Suprapubic skin (tissue), 4 donors: ENCODE measurements at regions not wholly inside any gene's neighbourhood (a gene's known extent, or its start where the extent isn't known, plus 50 kb on each side); places are given as distances from the start of the nearest gene placed in this dataset.
A peak's percentile ranks its signal among the peaks of the same experiment; 100 is the strongest.

Experiments used
- DNase-seq, 2 donors: peaks; one replicate each; pipeline ENCODE4 v3.0.0-alpha.2; 2019; ENCODE audit warnings: low spot score in 2 of 2
- H3K27ac ChIP-seq: fragments of 200-600 bp; sonication (generic); one replicate; pipeline ENCODE4 v1.5.1; 2019
- H3K27me3 ChIP-seq: fragments of 200-600 bp; sonication (generic); one replicate; pipeline ENCODE4 v1.5.1; 2019
- H3K36me3 ChIP-seq: fragments of 200-600 bp; sonication (generic); one replicate; pipeline ENCODE4 v1.5.1; 2019
- H3K4me1 ChIP-seq: fragments of 200-600 bp; sonication (generic); one replicate; pipeline ENCODE4 v1.5.1; 2019
- H3K4me3 ChIP-seq: fragments of 200-600 bp; sonication (generic); one replicate; pipeline ENCODE4 v1.5.1; 2019; ENCODE audit warnings: mild to moderate bottlenecking
- H3K9me3 ChIP-seq: fragments of 200-600 bp; sonication (generic); one replicate; pipeline ENCODE4 v1.5.1; 2019
- CTCF ChIP-seq, 2 donors: fragments of 200-600 bp in 1 of 2; fragments of 450-650 bp in 1 of 2; sonication (generic) in 1 of 2; IDR thresholded peaks; one replicate each; pipeline ENCODE4 v1.5.1; 2016 to 2019; ENCODE audit warnings: antibody characterized with exemption in 2 of 2, mild to moderate bottlenecking in 1 of 2, moderate library complexity in 1 of 2
- EP300 ChIP-seq: sonication (generic); formaldehyde crosslinking; IDR thresholded peaks from one replicate; pipeline ENCODE4 v1.6.1; 2017; ENCODE audit warnings: antibody characterized with exemption
- POLR2A ChIP-seq, 2 donors: fragments of 450-650 bp; IDR thresholded peaks; one replicate each; pipeline ENCODE4 v1.6.1; 2017; ENCODE audit warnings: antibody characterized with exemption in 2 of 2, mild to moderate bottlenecking in 2 of 2, moderate library complexity in 2 of 2
- POLR2AphosphoS5 ChIP-seq, 3 donors: sonication (generic); formaldehyde crosslinking; IDR thresholded peaks; one replicate each; pipeline ENCODE4 v1.6.1; 2017; ENCODE audit warnings: antibody characterized with exemption in 3 of 3
- WGBS: methylation state at CpG from one replicate; pipeline ENCODE4 v1.1.5; 2018; 5-methylcytosine and 5-hydroxymethylcytosine counted together

GRCh38 chr18:25896178-25896780, 194.1 kb downstream of the SS18 start:
- Histone ChIP-seq H3K27ac (no peak overlapping the region), H3K9me3 (no peaks in the 10 kb centered on the region), H3K27me3 (no peaks in the 10 kb centered on the region), H3K4me1 (no peaks in the 10 kb centered on the region), H3K4me3 (no peak overlapping the region), H3K36me3 (no peaks in the 10 kb centered on the region)
- no peak for DNase-seq
- WGBS = 12% methylated on average over 10 of the region's 10 CpGs
- TF ChIP-seq EP300 = no peak
- peak; percentile 16 to 49 for TF ChIP-seq CTCF (IDR thresholded peaks at IDR 0.05)

- 67% methylated on average over 3 of the region's 3 CpGs for WGBS
- Histone ChIP-seq H3K4me1 (no peaks in the 10 kb centered on the region), H3K9me3 (no peaks in the 10 kb centered on the region), H3K36me3 (no peaks in the 10 kb centered on the region), H3K27ac (no peak overlapping the region), H3K27me3 (no peaks in the 10 kb centered on the region), H3K4me3 (no peak overlapping the region)
- no peak for DNase-seq
- TF ChIP-seq POLR2A (IDR thresholded peaks at IDR 0.05) (no peak), EP300 (no peak), CTCF (IDR thresholded peaks at IDR 0.05) (no peak), POLR2AphosphoS5 (IDR thresholded peaks at IDR 0.05) (no peak)
Measured at GRCh38 chr18:25895518-25895917, 194.9 kb downstream of the SS18 start.

- H3K4me1 ChIP-seq = no peaks in the 10 kb centered on the region
- TF ChIP-seq CTCF (IDR thresholded peaks at IDR 0.05) (no peak), POLR2A (IDR thresholded peaks at IDR 0.05) (no peak), POLR2AphosphoS5 (IDR thresholded peaks at IDR 0.05) (no peak), EP300 (no peak)
- no peaks in the 10 kb centered on the region for H3K36me3 ChIP-seq
- no peaks in the 10 kb centered on the region for H3K27me3 ChIP-seq
- no peak overlapping the region for H3K27ac ChIP-seq
- no peak for DNase-seq
- H3K4me3 ChIP-seq = no peak overlapping the region
- H3K9me3 ChIP-seq = peaks cover 7% of the 10 kb centered on the region
Measured at GRCh38 chr18:25886283-25886682, 204.1 kb downstream of the SS18 start.

GRCh38 chr18:25883091-25883490, 207.3 kb downstream of the SS18 start:
- H3K4me3 ChIP-seq = no peak overlapping the region
- no peaks in the 10 kb centered on the region for H3K4me1 ChIP-seq
- DNase-seq = no peak
- no peaks in the 10 kb centered on the region for H3K36me3 ChIP-seq
- no peak for TF ChIP-seq CTCF (IDR thresholded peaks at IDR 0.05)
- TF ChIP-seq POLR2A (IDR thresholded peaks at IDR 0.05) = no peak
- no peak for TF ChIP-seq EP300
- 58% methylated on average over 4 of the region's 4 CpGs for WGBS
- no peaks in the 10 kb centered on the region for H3K27me3 ChIP-seq
- no peak overlapping the region for H3K27ac ChIP-seq
- H3K9me3 ChIP-seq = peaks cover 7% of the 10 kb centered on the region

GRCh38 chr18:25881149-25881548, 209.3 kb downstream of the SS18 start:
- TF ChIP-seq EP300 (no peak), POLR2AphosphoS5 (IDR thresholded peaks at IDR 0.05) (no peak), CTCF (IDR thresholded peaks at IDR 0.05) (no peak), POLR2A (IDR thresholded peaks at IDR 0.05) (no peak)
- no peak overlapping the region for H3K27ac ChIP-seq
- H3K4me1 ChIP-seq = no peaks in the 10 kb centered on the region
- H3K4me3 ChIP-seq = no peak overlapping the region
- DNase-seq = no peak
- WGBS = 91% methylated on average over 2 of the region's 2 CpGs
- H3K36me3 ChIP-seq = no peaks in the 10 kb centered on the region
- H3K9me3 ChIP-seq = peaks cover 6% of the 10 kb centered on the region
- H3K27me3 ChIP-seq = no peaks in the 10 kb centered on the region
